ENCODE measurements at regions not wholly inside any gene's neighbourhood (a gene's known extent, or its start where the extent isn't known, plus 50 kb on each side); places are given as distances from the start of the nearest gene placed in this dataset.

DNA sequence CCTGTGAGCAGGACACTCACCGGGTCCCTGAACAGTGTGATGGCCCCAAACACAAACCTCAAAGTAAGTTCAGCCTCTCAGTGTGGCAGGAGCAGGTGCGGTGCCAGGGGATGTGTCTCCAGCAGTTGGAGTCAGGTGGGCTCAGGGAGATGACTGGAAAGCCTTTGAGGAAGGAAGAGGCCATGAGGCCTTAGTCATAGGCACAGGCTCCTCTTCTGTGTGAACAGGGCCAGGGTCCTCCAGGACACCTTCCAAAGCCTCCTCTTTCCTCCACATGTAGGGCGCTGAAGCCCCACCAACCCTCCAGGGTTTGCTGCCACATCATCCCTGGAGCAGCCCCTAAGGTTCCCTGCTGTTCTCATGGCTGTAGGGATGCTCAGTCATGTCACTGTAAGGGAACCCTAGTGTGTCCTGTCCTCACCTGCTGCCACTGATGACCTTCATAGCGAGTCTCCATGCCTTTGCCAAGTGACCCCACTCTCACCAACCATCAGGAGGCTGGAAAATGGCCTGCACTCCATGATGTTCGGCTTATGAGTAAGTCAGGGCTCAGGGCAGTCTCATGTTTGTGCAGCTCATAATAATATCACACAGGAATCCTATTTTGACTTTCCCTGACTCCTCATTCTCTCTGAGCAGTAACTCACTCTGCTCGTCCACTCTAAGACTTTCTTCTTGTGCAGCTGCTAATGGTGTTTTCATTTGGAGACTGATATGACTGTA is 1152.9 kb downstream of the RPIA start:
- Mint-ChIP-seq H3K27me3 (ENCODE audit: unreplicated experiment) (peaks cover 10% of the 10 kb centered on the region), H3K4me3 (ENCODE audit: unreplicated experiment) (no peak overlapping the region), H3K4me1 (ENCODE audit: low read depth, unreplicated experiment) (no peaks in the 10 kb centered on the region), H3K36me3 (ENCODE audit: unreplicated experiment) (peaks cover 10% of the 10 kb centered on the region), H3K9me3 (ENCODE audit: unreplicated experiment) (peaks cover 24% of the 10 kb centered on the region), H3K27ac (ENCODE audit: unreplicated experiment) (no peak overlapping the region)
- no peak for DNase-seq
- no peak for TF ChIP-seq CTCF (IDR thresholded peaks at IDR 0.05; ENCODE audit: partially characterized antibody, unreplicated experiment)

- Mint-ChIP-seq H3K4me3 (ENCODE audit: unreplicated experiment) (no peak overlapping the region), H3K4me1 (ENCODE audit: low read depth, unreplicated experiment) (no peaks in the 10 kb centered on the region), H3K36me3 (ENCODE audit: unreplicated experiment) (peaks cover 6% of the 10 kb centered on the region), H3K27me3 (ENCODE audit: unreplicated experiment) (peaks cover 6% of the 10 kb centered on the region), H3K27ac (ENCODE audit: unreplicated experiment) (no peak overlapping the region), H3K9me3 (ENCODE audit: unreplicated experiment) (peaks cover 20% of the 10 kb centered on the region)
- DNase-seq, result no peak
- no peak for TF ChIP-seq CTCF (IDR thresholded peaks at IDR 0.05; ENCODE audit: partially characterized antibody, unreplicated experiment)
Observed at GRCh38 chr2:89845532-89845931, 1154.1 kb downstream of the RPIA start.

GRCh38 chr2:89848114-89848513 is 1156.6 kb downstream of the RPIA start:
- H3K4me1 Mint-ChIP-seq (ENCODE audit: low read depth, unreplicated experiment), result no peaks in the 10 kb centered on the region
- DNase-seq, result no peak

GRCh38 chr2:89848763-89849368 is 1157.4 kb downstream of the RPIA start:
- H3K4me1 Mint-ChIP-seq (ENCODE audit: low read depth, unreplicated experiment), result no peaks in the 10 kb centered on the region
- H3K36me3 Mint-ChIP-seq (ENCODE audit: unreplicated experiment), result no peaks in the 10 kb centered on the region
- no peak overlapping the region for H3K27ac Mint-ChIP-seq (ENCODE audit: unreplicated experiment)
- TF ChIP-seq CTCF (IDR thresholded peaks at IDR 0.05; ENCODE audit: partially characterized antibody, unreplicated experiment), result no peak
- H3K27me3 Mint-ChIP-seq (ENCODE audit: unreplicated experiment), result peaks cover 5% of the 10 kb centered on the region
- no peak for DNase-seq
- H3K9me3 Mint-ChIP-seq (ENCODE audit: unreplicated experiment), result peaks cover 10% of the 10 kb centered on the region
- H3K4me3 Mint-ChIP-seq (ENCODE audit: unreplicated experiment), result no peak overlapping the region

More at GRCh38 chr2:89848114-89848513, 1156.6 kb downstream of the RPIA start:
- no peak for TF ChIP-seq CTCF (IDR thresholded peaks at IDR 0.05; ENCODE audit: partially characterized antibody, unreplicated experiment)
- peaks cover 13% of the 10 kb centered on the region for H3K9me3 Mint-ChIP-seq (ENCODE audit: unreplicated experiment)
- H3K27ac Mint-ChIP-seq (ENCODE audit: unreplicated experiment), result no peak overlapping the region
- no peak overlapping the region for H3K4me3 Mint-ChIP-seq (ENCODE audit: unreplicated experiment)
- H3K36me3 Mint-ChIP-seq (ENCODE audit: unreplicated experiment), result no peaks in the 10 kb centered on the region
- peaks cover 5% of the 10 kb centered on the region for H3K27me3 Mint-ChIP-seq (ENCODE audit: unreplicated experiment)

DNA sequence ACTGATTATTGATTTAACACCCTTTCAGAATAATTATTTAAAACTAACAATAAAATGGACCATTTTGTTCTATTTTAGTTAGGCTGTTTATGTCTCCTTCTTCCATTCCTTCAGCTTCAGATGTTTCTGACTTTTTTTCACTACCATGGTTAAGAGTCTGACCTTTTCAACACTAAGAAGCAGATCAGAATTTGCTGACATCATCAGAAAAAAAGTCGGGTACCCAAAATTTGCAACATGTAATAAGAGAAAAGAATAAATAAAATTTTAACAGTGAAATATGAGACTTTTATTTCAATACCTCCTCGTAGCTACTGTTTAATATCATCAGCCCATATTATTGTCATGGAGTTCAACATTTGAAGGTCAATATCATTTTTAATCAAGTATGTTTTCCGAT is 1158.3 kb downstream of the RPIA start:
- Mint-ChIP-seq H3K27me3 (ENCODE audit: unreplicated experiment) (peaks cover 5% of the 10 kb centered on the region), H3K36me3 (ENCODE audit: unreplicated experiment) (no peaks in the 10 kb centered on the region)

More for the DNA sequence above, 1158.3 kb downstream of the RPIA start:
- H3K4me1 Mint-ChIP-seq (ENCODE audit: low read depth, unreplicated experiment), result no peaks in the 10 kb centered on the region
- peaks cover 8% of the 10 kb centered on the region for H3K9me3 Mint-ChIP-seq (ENCODE audit: unreplicated experiment)
- H3K4me3 Mint-ChIP-seq (ENCODE audit: unreplicated experiment), result no peak overlapping the region
- TF ChIP-seq CTCF (IDR thresholded peaks at IDR 0.05; ENCODE audit: partially characterized antibody, unreplicated experiment), result no peak
- DNase-seq, result no peak
- H3K27ac Mint-ChIP-seq (ENCODE audit: unreplicated experiment), result no peak overlapping the region
